Glutamatergic neuron (in vitro differentiated cells): ENCODE measurements at regions not wholly inside any gene's neighbourhood (a gene's known extent, or its start where the extent isn't known, plus 50 kb on each side); places are given as distances from the start of the nearest gene placed in this dataset.
"Not testable (repeated sequence)": the region's sequence is repeated elsewhere in the genome, so short reads cannot be mapped to it uniquely, and the experiment has no call there.

Experiments
- DNase-seq: peaks from one replicate; pipeline ENCODE4 v3.0.0; 2022
- H3K27ac Mint-ChIP-seq: one replicate; pipeline ENCODE4 v1.8.0; 2020; ENCODE audit warnings: mild to moderate bottlenecking, mixed read lengths, inconsistent platforms; ENCODE audit not compliant: unreplicated experiment
- H3K27me3 Mint-ChIP-seq: one replicate; pipeline ENCODE4 v1.8.0; 2020; ENCODE audit warnings: mild to moderate bottlenecking, moderate library complexity, mixed read lengths, inconsistent platforms; ENCODE audit not compliant: unreplicated experiment
- H3K36me3 Mint-ChIP-seq: one replicate; pipeline ENCODE4 v1.8.0; 2020; ENCODE audit warnings: mild to moderate bottlenecking, mixed read lengths, inconsistent platforms; ENCODE audit not compliant: unreplicated experiment
- H3K4me1 Mint-ChIP-seq: one replicate; pipeline ENCODE4 v1.8.0; 2020; ENCODE audit warnings: mild to moderate bottlenecking, low read depth, mixed read lengths, inconsistent platforms; ENCODE audit not compliant: unreplicated experiment
- H3K4me3 Mint-ChIP-seq: one replicate; pipeline ENCODE4 v1.8.0; 2020; ENCODE audit warnings: mild to moderate bottlenecking, mixed read lengths, inconsistent platforms; ENCODE audit not compliant: unreplicated experiment
- H3K9me3 Mint-ChIP-seq: one replicate; pipeline ENCODE4 v1.8.0; 2020; ENCODE audit warnings: mild to moderate bottlenecking, moderate library complexity, mixed read lengths, inconsistent platforms; ENCODE audit not compliant: unreplicated experiment
- TF ChIP-seq, protein P1 (sequence below): fragments of 200-600 bp; sonication (generic); IDR thresholded peaks from one replicate; pipeline ENCODE4 v1.5.0; 2021; ENCODE audit not compliant: partially characterized antibody, unreplicated experiment

DNA sequence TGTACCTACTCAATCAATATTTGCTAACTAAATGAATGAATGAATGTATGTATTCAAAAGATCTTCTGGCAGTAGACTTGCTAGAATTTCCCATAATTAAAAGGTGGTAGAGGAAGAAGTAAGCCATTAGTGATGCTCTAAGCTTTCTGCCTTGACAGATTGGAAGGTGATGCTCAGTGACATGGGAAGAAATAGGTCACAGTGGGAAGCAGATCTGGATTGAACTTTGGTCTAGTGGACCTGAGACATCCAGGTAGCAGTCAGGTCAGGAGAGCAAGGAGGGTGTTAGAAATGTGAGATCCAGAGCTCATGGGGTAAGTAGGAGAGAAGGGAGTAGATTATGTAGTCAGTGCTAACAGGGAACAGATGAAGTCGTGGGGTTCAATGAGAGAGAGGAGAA, 106.4 kb downstream of the SNX5 start:
- DNase-seq = no peak
- TF ChIP-seq, protein P1, sequence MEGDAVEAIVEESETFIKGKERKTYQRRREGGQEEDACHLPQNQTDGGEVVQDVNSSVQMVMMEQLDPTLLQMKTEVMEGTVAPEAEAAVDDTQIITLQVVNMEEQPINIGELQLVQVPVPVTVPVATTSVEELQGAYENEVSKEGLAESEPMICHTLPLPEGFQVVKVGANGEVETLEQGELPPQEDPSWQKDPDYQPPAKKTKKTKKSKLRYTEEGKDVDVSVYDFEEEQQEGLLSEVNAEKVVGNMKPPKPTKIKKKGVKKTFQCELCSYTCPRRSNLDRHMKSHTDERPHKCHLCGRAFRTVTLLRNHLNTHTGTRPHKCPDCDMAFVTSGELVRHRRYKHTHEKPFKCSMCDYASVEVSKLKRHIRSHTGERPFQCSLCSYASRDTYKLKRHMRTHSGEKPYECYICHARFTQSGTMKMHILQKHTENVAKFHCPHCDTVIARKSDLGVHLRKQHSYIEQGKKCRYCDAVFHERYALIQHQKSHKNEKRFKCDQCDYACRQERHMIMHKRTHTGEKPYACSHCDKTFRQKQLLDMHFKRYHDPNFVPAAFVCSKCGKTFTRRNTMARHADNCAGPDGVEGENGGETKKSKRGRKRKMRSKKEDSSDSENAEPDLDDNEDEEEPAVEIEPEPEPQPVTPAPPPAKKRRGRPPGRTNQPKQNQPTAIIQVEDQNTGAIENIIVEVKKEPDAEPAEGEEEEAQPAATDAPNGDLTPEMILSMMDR = no peak
- Mint-ChIP-seq H3K4me3 (no peak overlapping the region), H3K4me1 (peaks cover 3% of the 10 kb centered on the region), H3K27ac (no peak overlapping the region), H3K27me3 (peaks cover 2% of the 10 kb centered on the region), H3K9me3 (peaks cover 1% of the 10 kb centered on the region), H3K36me3 (peaks cover 6% of the 10 kb centered on the region)

DNA sequence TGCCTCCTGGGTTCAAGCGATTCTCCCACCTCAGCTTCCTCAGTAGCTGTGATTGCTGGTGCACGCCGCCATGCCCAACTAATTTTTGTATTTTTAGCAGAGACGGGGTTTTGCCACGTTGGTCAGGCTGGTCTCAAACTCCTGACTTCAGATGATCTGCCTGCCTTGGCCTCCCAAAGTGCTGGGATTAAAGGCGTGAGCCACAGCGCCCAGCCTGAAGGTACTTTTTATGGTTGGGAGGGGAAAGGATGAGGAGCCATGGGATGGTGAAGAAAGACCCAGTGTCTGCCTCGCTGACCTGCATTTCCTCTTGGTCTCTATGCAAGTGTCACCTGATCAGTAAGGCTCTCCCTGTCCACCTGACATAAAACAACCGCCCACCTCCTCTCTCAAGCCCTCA, 107.0 kb downstream of the SNX5 start:
- H3K9me3 Mint-ChIP-seq, H3K4me3 Mint-ChIP-seq, DNase-seq, H3K27ac Mint-ChIP-seq, H3K4me1 Mint-ChIP-seq, H3K27me3 Mint-ChIP-seq, H3K36me3 Mint-ChIP-seq: not testable (repeated sequence)

DNA sequence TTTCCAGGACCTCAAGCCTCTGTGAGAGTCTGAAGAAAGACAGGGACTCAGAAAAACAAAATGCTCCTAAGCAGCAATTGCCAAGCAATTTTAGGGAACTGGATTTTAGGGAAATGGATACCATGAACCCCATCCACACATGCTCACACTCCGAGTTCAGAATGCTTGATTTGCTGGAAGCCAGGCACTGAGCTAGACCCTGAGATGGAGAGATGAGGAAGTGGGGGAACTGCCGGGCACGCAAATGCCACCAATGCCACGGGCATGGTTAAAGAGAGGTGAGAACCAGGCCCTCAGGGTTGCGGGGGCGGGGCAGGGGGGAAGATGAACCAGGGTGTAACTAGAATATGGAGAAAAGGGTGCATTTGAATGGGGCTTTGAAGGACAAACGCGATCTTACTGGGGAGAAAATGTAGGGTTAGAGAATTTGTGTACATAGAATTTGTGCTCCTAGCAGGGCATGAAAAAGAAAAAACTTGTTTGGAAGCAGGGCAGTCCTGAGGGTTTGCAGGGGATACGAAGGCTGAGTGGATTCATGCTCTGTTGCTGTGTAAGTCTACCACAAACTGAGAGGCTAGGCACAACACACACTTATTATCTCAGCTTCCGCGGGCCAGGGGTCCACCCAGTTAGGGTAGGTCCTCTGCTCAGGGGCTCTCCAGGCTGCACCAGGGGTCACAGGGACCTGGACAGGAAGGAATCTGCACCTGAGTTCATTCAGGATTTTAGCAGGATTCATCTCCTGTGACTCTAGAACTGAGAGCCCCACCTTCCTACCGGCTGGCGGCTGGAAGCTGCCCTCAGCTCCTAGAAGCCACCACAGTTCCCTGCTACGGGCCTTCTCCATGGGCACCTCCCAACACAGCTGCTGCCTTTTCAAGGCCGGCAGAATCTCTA, 108.0 kb downstream of the SNX5 start:
- H3K4me1 Mint-ChIP-seq = no peaks in the 10 kb centered on the region
- H3K27me3 Mint-ChIP-seq = peaks cover 2% of the 10 kb centered on the region
- H3K36me3 Mint-ChIP-seq = peaks cover 6% of the 10 kb centered on the region
- DNase-seq = no peak
- H3K9me3 Mint-ChIP-seq = peaks cover 2% of the 10 kb centered on the region
- no peak overlapping the region for H3K4me3 Mint-ChIP-seq
- H3K27ac Mint-ChIP-seq = no peak overlapping the region
- TF ChIP-seq, protein P1 = no peak

DNA sequence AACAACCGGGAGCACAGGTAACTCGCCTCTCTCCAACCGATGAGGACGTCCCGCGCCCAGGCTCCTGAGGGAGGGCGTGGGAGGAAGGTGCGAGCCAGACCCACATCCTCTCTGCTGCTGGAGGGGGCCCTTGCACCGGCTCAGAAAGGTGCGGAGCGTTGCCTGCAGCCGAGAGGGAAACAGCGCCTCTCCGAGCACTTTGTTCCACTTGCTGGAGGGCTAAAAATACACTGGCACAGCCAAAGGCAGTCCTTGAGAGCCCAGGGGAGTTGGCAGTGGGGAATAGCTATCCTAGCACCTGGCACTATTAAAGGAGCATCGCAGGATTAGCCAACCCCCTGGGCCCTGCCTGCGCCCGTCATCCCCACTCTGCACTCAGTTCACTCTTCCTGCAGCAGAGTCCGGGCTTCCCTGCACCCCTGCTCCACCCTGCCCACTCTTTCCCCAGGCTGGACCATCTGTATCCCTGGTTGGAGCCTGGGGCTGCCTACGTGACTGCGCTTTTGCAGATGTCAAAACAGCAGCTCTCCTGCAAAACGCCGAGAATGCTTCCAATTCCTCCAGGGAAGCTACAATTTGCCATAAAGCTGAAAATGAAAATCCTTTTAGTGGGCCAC, 108.9 kb downstream of the SNX5 start:
- no peaks in the 10 kb centered on the region for H3K4me1 Mint-ChIP-seq
- no peak for DNase-seq
- no peak overlapping the region for H3K27ac Mint-ChIP-seq
- TF ChIP-seq, protein P1 = no peak
- no peak overlapping the region for H3K4me3 Mint-ChIP-seq
- H3K36me3 Mint-ChIP-seq = peaks cover 6% of the 10 kb centered on the region
- H3K27me3 Mint-ChIP-seq = peaks cover 2% of the 10 kb centered on the region
- peaks cover 2% of the 10 kb centered on the region for H3K9me3 Mint-ChIP-seq

DNA sequence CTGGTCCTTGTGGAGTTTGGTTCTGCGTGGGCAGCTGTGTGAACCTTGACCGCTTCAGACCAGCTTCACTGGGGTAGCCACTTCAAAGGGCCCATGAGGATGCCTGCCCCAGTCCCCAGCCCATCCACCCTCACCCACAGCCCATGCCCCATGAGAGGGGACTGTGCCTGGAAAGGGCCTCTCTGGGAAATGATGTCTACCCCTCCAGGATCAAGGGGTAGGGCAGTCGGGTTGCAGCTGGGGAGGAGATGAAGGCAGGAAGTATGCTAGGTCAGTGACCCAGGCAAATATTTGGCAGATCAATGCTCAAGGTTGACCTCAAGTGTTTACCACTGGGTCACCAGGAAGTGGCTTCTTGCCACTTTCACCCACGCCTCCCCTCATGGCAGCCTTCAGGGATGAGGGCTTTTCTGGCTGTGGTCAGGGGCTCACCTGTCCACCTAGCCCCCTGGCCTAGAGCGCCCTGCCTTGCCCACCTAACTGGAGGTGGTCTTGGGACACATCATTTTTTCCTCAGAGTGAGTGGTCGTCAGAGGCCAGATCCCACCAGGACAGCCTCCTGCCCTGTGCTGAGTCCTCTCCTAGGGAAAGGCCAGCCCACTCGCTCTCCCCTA, 109.5 kb downstream of the SNX5 start:
- Mint-ChIP-seq H3K36me3 (peaks cover 6% of the 10 kb centered on the region), H3K9me3 (peaks cover 2% of the 10 kb centered on the region), H3K27me3 (peaks cover 2% of the 10 kb centered on the region), H3K4me3 (no peak overlapping the region), H3K27ac (no peak overlapping the region), H3K4me1 (no peaks in the 10 kb centered on the region)
- DNase-seq = no peak
- TF ChIP-seq, protein P1 = no peak
